Choroid plexus epithelial cell (primary cell): ENCODE measurements at regions not wholly inside any gene's neighbourhood (a gene's known extent, or its start where the extent isn't known, plus 50 kb on each side); places are given as distances from the start of the nearest gene placed in this dataset.

Source experiments
- DNase-seq: peaks from one replicate; pipeline ENCODE4 v3.0.0-alpha.2; 2010; ENCODE audit warnings: low read depth
- H3K4me3 ChIP-seq: 2 replicates; pipeline ENCODE4 v1.5.1; 2011; ENCODE audit warnings: low read depth, mild to moderate bottlenecking, control low read depth, low read length, moderate library complexity
- TF ChIP-seq, protein P1 (sequence below): conservative IDR thresholded peaks from 2 replicates; pipeline ENCODE4 v1.5.1; 2011; ENCODE audit warnings: low read depth, mild to moderate bottlenecking, control low read depth, inconsistent platforms, low read length, moderate library complexity

DNA sequence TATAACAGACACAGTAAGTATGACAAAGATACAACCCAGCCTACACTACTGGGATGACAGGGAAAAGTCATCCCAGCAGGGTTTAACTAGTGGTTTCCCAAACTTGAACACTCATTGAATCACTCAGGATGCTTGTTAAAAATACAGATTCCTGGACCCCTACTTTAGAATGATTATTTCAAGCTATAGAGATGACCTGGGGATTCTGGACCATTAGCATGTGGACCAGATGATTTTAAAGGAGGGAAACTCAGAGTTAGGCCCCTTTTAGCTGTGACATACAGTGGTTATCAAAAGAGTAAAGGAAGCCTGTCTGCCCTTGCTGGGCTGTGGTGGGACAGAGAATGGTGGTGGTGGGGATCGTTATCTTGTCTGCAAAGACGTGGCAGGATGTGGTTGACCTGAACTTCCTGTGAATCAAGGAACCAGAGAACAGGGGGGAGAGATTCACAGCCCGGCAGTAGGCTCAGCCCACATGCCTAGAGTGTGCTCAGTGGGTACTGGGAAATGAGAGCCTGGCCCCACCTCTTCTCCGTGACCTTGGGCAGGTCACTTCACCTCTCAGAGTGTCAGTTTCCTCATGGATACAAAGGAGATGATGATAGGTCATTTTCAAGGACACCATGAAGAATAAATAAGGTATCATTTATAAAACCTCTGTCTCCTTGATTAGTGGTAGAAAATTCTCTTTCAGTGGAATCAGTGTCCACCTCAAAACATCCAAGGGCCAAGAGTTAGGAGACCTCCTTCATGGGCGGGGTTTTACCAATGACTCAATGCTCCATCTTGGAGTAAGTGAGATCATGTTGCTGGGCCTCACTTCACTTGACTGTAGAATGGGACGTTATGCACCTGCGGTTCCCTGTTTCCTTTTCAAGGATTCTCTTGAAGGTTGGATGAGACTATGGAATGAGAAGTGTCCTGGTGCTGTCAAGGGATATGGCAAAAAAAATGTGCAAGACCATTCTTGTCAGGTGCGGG is 306.5 kb downstream of the RPLP1 start:
- DNase-seq, result peak; percentile 64
- no peak overlapping the region for H3K4me3 ChIP-seq
- TF ChIP-seq, protein P1, sequence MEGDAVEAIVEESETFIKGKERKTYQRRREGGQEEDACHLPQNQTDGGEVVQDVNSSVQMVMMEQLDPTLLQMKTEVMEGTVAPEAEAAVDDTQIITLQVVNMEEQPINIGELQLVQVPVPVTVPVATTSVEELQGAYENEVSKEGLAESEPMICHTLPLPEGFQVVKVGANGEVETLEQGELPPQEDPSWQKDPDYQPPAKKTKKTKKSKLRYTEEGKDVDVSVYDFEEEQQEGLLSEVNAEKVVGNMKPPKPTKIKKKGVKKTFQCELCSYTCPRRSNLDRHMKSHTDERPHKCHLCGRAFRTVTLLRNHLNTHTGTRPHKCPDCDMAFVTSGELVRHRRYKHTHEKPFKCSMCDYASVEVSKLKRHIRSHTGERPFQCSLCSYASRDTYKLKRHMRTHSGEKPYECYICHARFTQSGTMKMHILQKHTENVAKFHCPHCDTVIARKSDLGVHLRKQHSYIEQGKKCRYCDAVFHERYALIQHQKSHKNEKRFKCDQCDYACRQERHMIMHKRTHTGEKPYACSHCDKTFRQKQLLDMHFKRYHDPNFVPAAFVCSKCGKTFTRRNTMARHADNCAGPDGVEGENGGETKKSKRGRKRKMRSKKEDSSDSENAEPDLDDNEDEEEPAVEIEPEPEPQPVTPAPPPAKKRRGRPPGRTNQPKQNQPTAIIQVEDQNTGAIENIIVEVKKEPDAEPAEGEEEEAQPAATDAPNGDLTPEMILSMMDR, result no peak

- TF ChIP-seq, protein P1, result no peak
- H3K4me3 ChIP-seq, result no peak overlapping the region
- DNase-seq, result peak; percentile 87
These were observed 307.7 kb downstream of the RPLP1 start for GRCh38 chr15:69760258-69760845.

GRCh38 chr15:69760890-69761568 is 308.4 kb downstream of the RPLP1 start:
- DNase-seq, result peak; percentile 98
- TF ChIP-seq, protein P1, result no peak
- H3K4me3 ChIP-seq, result no peak overlapping the region

DNA sequence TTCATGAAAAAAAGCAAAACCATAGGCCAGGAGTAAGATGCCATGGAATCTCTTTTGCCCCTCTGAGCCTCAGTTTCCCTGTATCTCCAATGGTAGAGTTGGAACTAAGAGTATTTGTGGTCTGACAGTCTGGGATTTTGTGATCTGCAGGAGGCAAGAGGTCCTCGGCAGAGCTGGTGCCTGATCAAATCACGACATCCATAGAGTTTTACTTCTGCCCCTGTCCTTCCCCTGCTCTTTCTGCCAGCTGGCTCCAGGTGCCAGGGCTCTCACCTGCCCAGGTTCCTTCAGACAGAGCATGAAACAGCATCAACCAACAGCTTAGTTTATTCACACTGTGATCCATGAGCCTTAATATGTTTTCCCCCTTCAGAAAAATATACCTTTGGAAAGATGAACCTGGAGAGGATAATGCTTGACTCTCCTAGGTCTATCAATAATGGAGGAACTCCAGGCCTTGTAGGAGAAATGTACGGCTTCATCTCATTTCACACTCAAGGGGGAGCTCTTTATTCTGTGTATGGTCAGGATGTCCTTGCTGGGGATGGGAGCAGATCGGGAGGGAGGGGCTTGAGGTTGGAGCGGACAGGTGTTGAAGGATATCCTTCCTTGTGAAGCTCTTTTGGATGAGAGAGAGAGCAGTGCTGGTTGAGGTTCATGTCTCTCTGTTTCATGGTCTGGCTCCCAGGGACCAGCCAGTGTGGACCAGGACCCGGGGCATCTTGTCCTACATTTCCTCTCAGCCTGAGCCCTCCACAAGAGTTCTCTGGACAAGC is 309.9 kb downstream of the RPLP1 start:
- TF ChIP-seq, protein P1, result peak; percentile 68
- peak; percentile 74 for DNase-seq
- H3K4me3 ChIP-seq, result no peak overlapping the region

DNA sequence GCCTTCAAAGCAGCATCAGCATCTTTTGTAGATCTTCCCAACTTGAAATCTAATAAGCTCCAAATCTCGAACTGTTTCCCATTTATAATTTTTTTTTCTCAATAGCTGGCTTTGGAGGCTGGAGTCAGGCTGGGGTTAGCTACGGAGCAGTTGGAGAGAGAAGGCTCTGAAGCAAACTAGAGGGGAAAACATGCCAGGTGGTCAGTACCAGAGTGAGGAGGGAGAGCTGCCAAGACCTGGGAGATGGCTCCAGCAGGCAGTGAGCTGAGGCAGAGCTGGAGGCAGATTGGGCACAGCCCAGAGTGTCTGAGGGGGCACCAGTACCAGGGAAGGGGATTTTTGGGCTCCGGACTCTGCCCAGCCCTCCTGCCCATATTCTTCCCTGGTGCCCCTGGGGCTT is 311.2 kb downstream of the RPLP1 start:
- no peak overlapping the region for H3K4me3 ChIP-seq
- DNase-seq, result no peak
- TF ChIP-seq, protein P1, result no peak

DNA sequence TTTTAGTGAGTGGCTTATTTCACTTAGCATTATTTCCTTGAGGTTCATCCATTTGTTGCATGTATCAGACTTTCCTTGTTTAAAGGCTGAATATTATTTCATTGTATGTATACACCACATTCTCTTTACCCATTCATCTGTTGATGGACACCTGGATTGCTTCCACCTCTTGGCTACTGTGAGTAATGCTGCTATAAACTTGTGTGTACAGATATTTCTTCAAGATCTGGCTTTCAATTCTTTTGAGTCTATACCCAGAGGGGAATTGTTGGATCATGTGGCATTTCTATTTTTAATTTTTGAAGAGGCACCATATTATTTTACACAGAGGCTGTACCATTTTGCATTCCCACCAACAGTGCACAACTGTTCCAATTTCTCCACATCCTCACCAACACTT is 313.5 kb downstream of the RPLP1 start:
- H3K4me3 ChIP-seq, result no peak overlapping the region
- TF ChIP-seq, protein P1, result no peak
- DNase-seq, result no peak
